ENCODE measurements at regions not wholly inside any gene's neighbourhood (a gene's known extent, or its start where the extent isn't known, plus 50 kb on each side); places are given as distances from the start of the nearest gene placed in this dataset.

GRCh38 chr10:64708884-64709681 lies 1187.9 kb downstream of the REEP3 start:
- Mint-ChIP-seq H3K27ac (no peak overlapping the region), H3K4me3 (no peak overlapping the region), H3K9me3 (no peaks in the 10 kb centered on the region), H3K4me1 (no peaks in the 10 kb centered on the region), H3K36me3 (no peaks in the 10 kb centered on the region), H3K27me3 (ENCODE audit: low read depth) (peaks cover 2% of the 10 kb centered on the region)
- TF ChIP-seq CTCF (IDR thresholded peaks at IDR 0.05; ENCODE audit: unreplicated experiment), result no peak
- no peak for DNase-seq (ENCODE audit: low spot score in 2 of 2, unreplicated experiment in 2 of 2)

- no peak for TF ChIP-seq CTCF (IDR thresholded peaks at IDR 0.05; ENCODE audit: unreplicated experiment)
- Mint-ChIP-seq H3K27ac (no peak overlapping the region), H3K9me3 (peaks cover 4% of the 10 kb centered on the region), H3K4me3 (no peak overlapping the region), H3K4me1 (no peaks in the 10 kb centered on the region), H3K27me3 (ENCODE audit: low read depth) (no peaks in the 10 kb centered on the region), H3K36me3 (peaks cover 2% of the 10 kb centered on the region)
- no peak for DNase-seq (ENCODE audit: low spot score in 2 of 2, unreplicated experiment in 2 of 2)
Observed at GRCh38 chr10:64726466-64726865, 1205.3 kb downstream of the REEP3 start.

- peaks cover 4% of the 10 kb centered on the region for H3K9me3 Mint-ChIP-seq
Observed at GRCh38 chr10:64731016-64731415, 1209.8 kb downstream of the REEP3 start.

GRCh38 chr10:64732372-64732957 lies 1211.3 kb downstream of the REEP3 start:
- no peak overlapping the region for H3K27ac Mint-ChIP-seq
- no peaks in the 10 kb centered on the region for H3K27me3 Mint-ChIP-seq (ENCODE audit: low read depth)
- peaks cover 17% of the 10 kb centered on the region for H3K9me3 Mint-ChIP-seq
- H3K4me1 Mint-ChIP-seq, result no peaks in the 10 kb centered on the region
- DNase-seq (ENCODE audit: low spot score in 2 of 2, unreplicated experiment in 2 of 2), result no peak
- H3K4me3 Mint-ChIP-seq, result no peak overlapping the region
- TF ChIP-seq CTCF (IDR thresholded peaks at IDR 0.05; ENCODE audit: unreplicated experiment), result no peak
- H3K36me3 Mint-ChIP-seq, result peaks cover 2% of the 10 kb centered on the region

More at GRCh38 chr10:64731016-64731415, 1209.8 kb downstream of the REEP3 start:
- H3K4me3 Mint-ChIP-seq, result no peak overlapping the region
- H3K27me3 Mint-ChIP-seq (ENCODE audit: low read depth), result no peaks in the 10 kb centered on the region
- no peak for TF ChIP-seq CTCF (IDR thresholded peaks at IDR 0.05; ENCODE audit: unreplicated experiment)
- DNase-seq (ENCODE audit: low spot score in 2 of 2, unreplicated experiment in 2 of 2), result no peak
- H3K27ac Mint-ChIP-seq, result no peak overlapping the region
- H3K4me1 Mint-ChIP-seq, result no peaks in the 10 kb centered on the region
- H3K36me3 Mint-ChIP-seq, result peaks cover 2% of the 10 kb centered on the region

GRCh38 chr10:64733980-64734379 lies 1212.8 kb downstream of the REEP3 start:
- no peak for TF ChIP-seq CTCF (IDR thresholded peaks at IDR 0.05; ENCODE audit: unreplicated experiment)
- Mint-ChIP-seq H3K27me3 (ENCODE audit: low read depth) (no peaks in the 10 kb centered on the region), H3K4me1 (peaks cover 6% of the 10 kb centered on the region), H3K9me3 (peaks cover 13% of the 10 kb centered on the region), H3K36me3 (no peaks in the 10 kb centered on the region), H3K27ac (no peak overlapping the region), H3K4me3 (no peak overlapping the region)
- DNase-seq (ENCODE audit: low spot score in 2 of 2, unreplicated experiment in 2 of 2), result no peak

Data from mesothelial cell of epicardium (in vitro differentiated cells).